Sigmoid colon (tissue), 6 donors: ENCODE measurements at regions not wholly inside any gene's neighbourhood (a gene's known extent, or its start where the extent isn't known, plus 50 kb on each side); places are given as distances from the start of the nearest gene placed in this dataset.

ENCODE experiments used
- DNase-seq: peaks from one replicate; pipeline ENCODE4 v3.0.0-alpha.2; 2019
- H3K27ac ChIP-seq, 4 donors: fragments of 200-600 bp; sonication (generic); one replicate each; pipeline ENCODE4 v1.5.1; 2016 to 2019; ENCODE audit warnings: mild to moderate bottlenecking in 1 of 4
- H3K27me3 ChIP-seq, 3 donors: fragments of 200-600 bp; sonication (generic); one replicate each; pipeline ENCODE4 v1.5.1; 2019; ENCODE audit warnings: mild to moderate bottlenecking in 1 of 3
- H3K36me3 ChIP-seq, 4 donors: fragments of 200-600 bp; sonication (generic); one replicate each; pipeline ENCODE4 v1.5.1; 2016 to 2019
- H3K4me1 ChIP-seq, 4 donors: fragments of 200-600 bp; sonication (generic); one replicate each; pipeline ENCODE4 v1.5.1; 2017 to 2019
- H3K4me3 ChIP-seq, 4 donors: fragments of 200-600 bp; sonication (generic); one replicate each; pipeline ENCODE4 v1.5.1; 2017 to 2019; ENCODE audit warnings: mild to moderate bottlenecking in 2 of 4, moderate library complexity in 1 of 4
- H3K9me3 ChIP-seq, 4 donors: fragments of 200-600 bp in 3 of 4; sonication (generic) in 3 of 4; one replicate each; pipeline versions ENCODE4 v1.5.1 to v1.6.1; 2013 to 2019
- EP300 ChIP-seq, 4 donors: sonication (generic); formaldehyde crosslinking; IDR thresholded peaks; one replicate each; pipeline ENCODE4 v1.6.1; 2017; ENCODE audit warnings: antibody characterized with exemption in 4 of 4
- POLR2A ChIP-seq, 2 donors: fragments of 450-650 bp; IDR thresholded peaks; one replicate each; pipeline ENCODE4 v1.6.1; 2016; ENCODE audit warnings: antibody characterized with exemption in 2 of 2, mild to moderate bottlenecking in 2 of 2, moderate library complexity in 2 of 2
- POLR2AphosphoS5 ChIP-seq, 4 donors: sonication (generic); formaldehyde crosslinking; IDR thresholded peaks; one replicate each; pipeline ENCODE4 v1.6.1; 2017; ENCODE audit warnings: antibody characterized with exemption in 4 of 4
- WGBS, 2 donors: extraction: QIAGEN DNeasy Blood & Tissue Kit; methylation state at CpG; one replicate each; pipeline ENCODE4 v1.1.7; 2013; 5-methylcytosine and 5-hydroxymethylcytosine counted together
- intact Hi-C: fragments of 100-400 bp; cut with DNase I; formaldehyde crosslinking; loops from one replicate; pipeline ENCODE4 v1.15.1; 2023
- TF ChIP-seq, protein P1 (sequence below), 4 experiments: fragments of 450-650 bp in 3 of 4; fragments of 200-600 bp in 1 of 4; IDR thresholded peaks; one replicate each; pipeline ENCODE4 v1.5.1; 2016 to 2019; ENCODE audit warnings: antibody characterized with exemption in 4 of 4, mild to moderate bottlenecking in 3 of 4, moderate library complexity in 2 of 4
- donor health status: healthy with polysubstance abuse.
- donor health status: healthy.

DNA sequence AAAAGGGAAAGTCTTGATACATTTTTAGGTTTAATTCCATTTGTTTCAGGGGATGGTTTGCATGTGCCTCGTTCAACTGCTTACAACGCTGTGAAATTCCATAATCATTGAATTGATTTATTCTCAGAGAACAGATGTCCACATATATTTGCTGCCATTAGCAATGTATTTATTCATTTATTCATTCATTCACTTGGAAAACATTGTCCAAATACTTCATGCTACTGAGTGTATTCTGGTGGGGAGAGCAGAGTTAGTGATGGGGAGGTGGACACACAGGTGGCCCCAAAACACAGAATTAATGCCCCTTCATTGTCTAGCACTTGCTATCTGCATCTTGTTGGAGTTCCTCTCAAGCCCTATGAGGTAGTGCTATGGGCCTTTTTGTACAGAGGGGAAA is 141.2 kb upstream of the PARP11 start:
- intact Hi-C loops = no loop called here

GRCh38 chr12:4012977-4013968 is 140.1 kb upstream of the PARP11 start:
- H3K4me3 ChIP-seq = no peak overlapping the region
- DNase-seq = no peak
- no peak overlapping the region for H3K27ac ChIP-seq
- no peaks in the 10 kb centered on the region for H3K4me1 ChIP-seq
- H3K36me3 ChIP-seq = no peaks in the 10 kb centered on the region
- TF ChIP-seq POLR2AphosphoS5 (IDR thresholded peaks at IDR 0.05) = no peak
- no peak for TF ChIP-seq EP300 (IDR thresholded peaks at IDR 0.05)
- TF ChIP-seq, protein P1, sequence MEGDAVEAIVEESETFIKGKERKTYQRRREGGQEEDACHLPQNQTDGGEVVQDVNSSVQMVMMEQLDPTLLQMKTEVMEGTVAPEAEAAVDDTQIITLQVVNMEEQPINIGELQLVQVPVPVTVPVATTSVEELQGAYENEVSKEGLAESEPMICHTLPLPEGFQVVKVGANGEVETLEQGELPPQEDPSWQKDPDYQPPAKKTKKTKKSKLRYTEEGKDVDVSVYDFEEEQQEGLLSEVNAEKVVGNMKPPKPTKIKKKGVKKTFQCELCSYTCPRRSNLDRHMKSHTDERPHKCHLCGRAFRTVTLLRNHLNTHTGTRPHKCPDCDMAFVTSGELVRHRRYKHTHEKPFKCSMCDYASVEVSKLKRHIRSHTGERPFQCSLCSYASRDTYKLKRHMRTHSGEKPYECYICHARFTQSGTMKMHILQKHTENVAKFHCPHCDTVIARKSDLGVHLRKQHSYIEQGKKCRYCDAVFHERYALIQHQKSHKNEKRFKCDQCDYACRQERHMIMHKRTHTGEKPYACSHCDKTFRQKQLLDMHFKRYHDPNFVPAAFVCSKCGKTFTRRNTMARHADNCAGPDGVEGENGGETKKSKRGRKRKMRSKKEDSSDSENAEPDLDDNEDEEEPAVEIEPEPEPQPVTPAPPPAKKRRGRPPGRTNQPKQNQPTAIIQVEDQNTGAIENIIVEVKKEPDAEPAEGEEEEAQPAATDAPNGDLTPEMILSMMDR (IDR thresholded peaks at IDR 0.05) = no peak
- TF ChIP-seq POLR2A (IDR thresholded peaks at IDR 0.05) = no peak
- no peaks in the 10 kb centered on the region for H3K9me3 ChIP-seq
- 53 to 79% methylated on average over 5 of the region's 5 CpGs for WGBS, 2 donors
- intact Hi-C loops = no loop called here
- no peaks in the 10 kb centered on the region for H3K27me3 ChIP-seq

More for the DNA sequence above, 141.2 kb upstream of the PARP11 start:
- H3K4me3 ChIP-seq = no peak overlapping the region
- H3K27me3 ChIP-seq = no peaks in the 10 kb centered on the region
- TF ChIP-seq EP300 (IDR thresholded peaks at IDR 0.05) (no peak), POLR2AphosphoS5 (IDR thresholded peaks at IDR 0.05) (no peak), POLR2A (IDR thresholded peaks at IDR 0.05) (no peak)
- TF ChIP-seq, protein P1 (IDR thresholded peaks at IDR 0.05) = no peak
- no peaks in the 10 kb centered on the region for H3K4me1 ChIP-seq
- no peak overlapping the region for H3K27ac ChIP-seq
- 96% methylated on average over 2 of the region's 2 CpGs for WGBS, 2 donors
- no peaks in the 10 kb centered on the region for H3K9me3 ChIP-seq
- DNase-seq = no peak
- H3K36me3 ChIP-seq = no peaks in the 10 kb centered on the region

DNA sequence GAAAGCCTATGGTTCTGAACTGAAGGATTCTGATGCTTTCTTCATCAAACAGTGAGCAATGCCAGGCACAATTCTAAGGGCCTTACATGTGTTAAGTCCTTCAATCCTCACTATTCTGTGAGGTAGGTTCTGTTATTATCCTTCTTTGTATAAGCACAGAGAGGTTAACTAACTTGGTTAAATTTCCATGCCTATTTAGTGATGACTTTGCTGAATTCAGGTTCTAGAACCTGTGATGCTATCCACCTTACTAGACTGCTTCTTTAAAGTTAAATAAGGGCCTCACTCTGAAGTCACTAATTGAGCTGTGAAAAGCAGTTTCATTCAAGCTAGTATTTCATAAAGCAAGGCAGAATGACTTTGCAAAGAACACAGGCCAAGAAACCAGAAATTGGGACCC is 138.9 kb upstream of the PARP11 start:
- TF ChIP-seq EP300 (IDR thresholded peaks at IDR 0.05) = no peak
- TF ChIP-seq, protein P1 (IDR thresholded peaks at IDR 0.05) = no peak
- TF ChIP-seq POLR2AphosphoS5 (IDR thresholded peaks at IDR 0.05) = no peak
- no peak for TF ChIP-seq POLR2A (IDR thresholded peaks at IDR 0.05)

GRCh38 chr12:4011597-4011996 is 138.4 kb upstream of the PARP11 start:
- Histone ChIP-seq H3K4me3 (no peak overlapping the region), H3K9me3 (no peaks in the 10 kb centered on the region), H3K36me3 (no peaks in the 10 kb centered on the region), H3K4me1 (no peaks in the 10 kb centered on the region), H3K27ac (no peak overlapping the region), H3K27me3 (peaks cover 0 to 10% (median 0%) of the 10 kb centered on the region in 3 donors)
- intact Hi-C loops = no loop called here
- DNase-seq = no peak
- 74 to 83% methylated on average over 5 of the region's 5 CpGs for WGBS, 2 donors
- TF ChIP-seq POLR2A (IDR thresholded peaks at IDR 0.05) (no peak), POLR2AphosphoS5 (IDR thresholded peaks at IDR 0.05) (no peak), EP300 (IDR thresholded peaks at IDR 0.05) (no peak)
- TF ChIP-seq, protein P1 (IDR thresholded peaks at IDR 0.05) = no peak

More for the DNA sequence above, 138.9 kb upstream of the PARP11 start:
- H3K27ac ChIP-seq = no peak overlapping the region
- H3K36me3 ChIP-seq = no peaks in the 10 kb centered on the region
- H3K9me3 ChIP-seq = no peaks in the 10 kb centered on the region
- H3K27me3 ChIP-seq = peaks cover 0 to 9% (median 0%) of the 10 kb centered on the region in 3 donors
- no peak for DNase-seq
- H3K4me1 ChIP-seq = no peaks in the 10 kb centered on the region
- intact Hi-C loops = no loop called here
- H3K4me3 ChIP-seq = no peak overlapping the region
